ENCODE measurements at regions not wholly inside any gene's neighbourhood (a gene's known extent, or its start where the extent isn't known, plus 50 kb on each side); places are given as distances from the start of the nearest gene placed in this dataset.

- Histone ChIP-seq H3K4me1 (ENCODE audit: low read depth) (no peaks in the 10 kb centered on the region), H3K4me3 (no peak overlapping the region), H3K36me3 (ENCODE audit: low read depth) (no peaks in the 10 kb centered on the region), H3K9me3 (no peaks in the 10 kb centered on the region)
- no peak for TF ChIP-seq CTCF (IDR thresholded peaks at IDR 0.05)
- no peak for DNase-seq
- intact Hi-C loops (cut with DNase I, micrococcal nuclease): loop anchor here in 1 of 2 donors (5.0 kb wide), 1 partner anchor 247 kb away; no protein-coding TSS in a partner anchor
- ATAC-seq: no peak
Observed at GRCh38 chr2:71794611-71795010, 341.2 kb downstream of the DYSF start.

GRCh38 chr2:71793926-71794325, 340.6 kb downstream of the DYSF start:
- intact Hi-C loops (cut with DNase I, micrococcal nuclease): no loop called here
- Histone ChIP-seq H3K4me3 (no peak overlapping the region), H3K4me1 (ENCODE audit: low read depth) (no peaks in the 10 kb centered on the region), H3K36me3 (ENCODE audit: low read depth) (no peaks in the 10 kb centered on the region), H3K9me3 (no peaks in the 10 kb centered on the region)
- DNase-seq: no peak
- TF ChIP-seq CTCF (IDR thresholded peaks at IDR 0.05): no peak
- no peak for ATAC-seq

GRCh38 chr2:71792926-71793761, 339.8 kb downstream of the DYSF start:
- Histone ChIP-seq H3K9me3 (no peaks in the 10 kb centered on the region), H3K4me1 (ENCODE audit: low read depth) (no peaks in the 10 kb centered on the region), H3K36me3 (ENCODE audit: low read depth) (no peaks in the 10 kb centered on the region), H3K4me3 (no peak overlapping the region)
- TF ChIP-seq CTCF (IDR thresholded peaks at IDR 0.05): no peak
- ATAC-seq (no peak), DNase-seq (no peak)
- intact Hi-C loops (cut with DNase I, micrococcal nuclease): no loop called here

- ATAC-seq (no peak), DNase-seq (no peak)
- intact Hi-C loops (cut with DNase I, micrococcal nuclease): no loop called here
- TF ChIP-seq CTCF (IDR thresholded peaks at IDR 0.05): no peak
- H3K36me3 ChIP-seq (ENCODE audit: low read depth): no peaks in the 10 kb centered on the region
- H3K4me3 ChIP-seq: no peak overlapping the region
- no peaks in the 10 kb centered on the region for H3K9me3 ChIP-seq
- H3K4me1 ChIP-seq (ENCODE audit: low read depth): no peaks in the 10 kb centered on the region
Observed at GRCh38 chr2:71791501-71792135, 338.3 kb downstream of the DYSF start.

- Histone ChIP-seq H3K4me3 (no peak overlapping the region), H3K36me3 (ENCODE audit: low read depth) (no peaks in the 10 kb centered on the region), H3K4me1 (ENCODE audit: low read depth) (no peaks in the 10 kb centered on the region), H3K9me3 (no peaks in the 10 kb centered on the region)
- TF ChIP-seq CTCF (IDR thresholded peaks at IDR 0.05): no peak
- intact Hi-C loops (cut with DNase I, micrococcal nuclease): no loop called here
- DNase-seq (no peak), ATAC-seq (no peak)
Observed at GRCh38 chr2:71791061-71791450, 337.7 kb downstream of the DYSF start.

Measured in mucosa of descending colon (tissue), 3 donors.